Neural cell (in vitro differentiated cells): ENCODE measurements at regions not wholly inside any gene's neighbourhood (a gene's known extent, or its start where the extent isn't known, plus 50 kb on each side); places are given as distances from the start of the nearest gene placed in this dataset.

Source experiments
- H2AFZ ChIP-seq: fragments of 200-600, 300-800 bp; sonication (generic), shearing (Covaris generic); 2 replicates; pipeline ENCODE4 v1.6.0; 2014; ENCODE audit warnings: low read depth, mild to moderate bottlenecking, antibody characterized with exemption, low read length, moderate library complexity
- H3F3A ChIP-seq: fragments of 200-600 bp; shearing (Covaris generic); 2 replicates; pipeline ENCODE4 v1.6.1; 2016; ENCODE audit warnings: mild to moderate bottlenecking, moderate library complexity, mixed read lengths, antibody characterized with exemption, low read length; ENCODE audit not compliant: insufficient read depth, poor library complexity, severe bottlenecking
- H3K27ac ChIP-seq: fragments of 200-600, 300-800 bp; sonication (generic), shearing (Covaris generic); 2 replicates; pipeline ENCODE4 v1.5.1; 2014; ENCODE audit warnings: mild to moderate bottlenecking, low read length, moderate library complexity
- H3K27me3 ChIP-seq: fragments of 300-800, 200-600 bp; sonication (generic), shearing (Covaris generic); 2 replicates; pipeline ENCODE4 v1.6.0; 2014; ENCODE audit warnings: mild to moderate bottlenecking, low read depth, low read length, moderate library complexity; ENCODE audit not compliant: insufficient read depth
- H3K36me3 ChIP-seq: fragments of 300-800, 200-600 bp; sonication (generic), shearing (Covaris generic); 2 replicates; pipeline ENCODE4 v1.5.1; 2014; ENCODE audit warnings: mild to moderate bottlenecking, antibody characterized with exemption, low read length, moderate library complexity; ENCODE audit not compliant: insufficient read depth
- H3K4me2 ChIP-seq: fragments of 300-800, 200-600 bp; sonication (generic), shearing (Covaris generic); 2 replicates; pipeline ENCODE4 v1.6.0; 2014; ENCODE audit warnings: mild to moderate bottlenecking, low read length
- H3K4me3 ChIP-seq: fragments of 300-800, 200-600 bp; sonication (generic), shearing (Covaris generic); 2 replicates; pipeline ENCODE4 v1.5.1; 2014; ENCODE audit warnings: mild to moderate bottlenecking, low read length, moderate library complexity
- H3K79me2 ChIP-seq: fragments of 200-600 bp; shearing (Covaris generic); replicated peaks from 2 replicates; pipeline ENCODE4 v1.6.0; 2014; ENCODE audit warnings: mild to moderate bottlenecking, low read length, moderate library complexity; ENCODE audit not compliant: insufficient read depth
- H3K9ac ChIP-seq: fragments of 300-800, 200-600 bp; sonication (generic), shearing (Covaris generic); 2 replicates; pipeline ENCODE4 v1.6.1; 2016; ENCODE audit warnings: mild to moderate bottlenecking, low read length, mixed read lengths
- H3K9me2 ChIP-seq: fragments of 200-600 bp; shearing (Covaris generic); 2 replicates; pipeline ENCODE4 v1.6.1; 2016; ENCODE audit warnings: mild to moderate bottlenecking, low read length, mixed read lengths; ENCODE audit not compliant: insufficient read depth
- H3K9me3 ChIP-seq: fragments of 200-600, 300-800 bp; sonication (generic), shearing (Covaris generic); 2 replicates; pipeline ENCODE4 v1.6.1; 2016; ENCODE audit warnings: mild to moderate bottlenecking, mixed run types, low read length, moderate library complexity, mixed read lengths
- H4K20me1 ChIP-seq: fragments of 200-600 bp; shearing (Covaris generic); 2 replicates; pipeline ENCODE4 v1.6.1; 2016; ENCODE audit warnings: mild to moderate bottlenecking, mixed run types; ENCODE audit not compliant: insufficient read depth
- EP300 ChIP-seq: fragments of 450-650 bp; conservative IDR thresholded peaks from 2 replicates; pipeline ENCODE4 v1.6.1; 2014; ENCODE audit warnings: antibody characterized with exemption, mild to moderate bottlenecking, moderate library complexity; ENCODE audit not compliant: poor library complexity, severe bottlenecking
- EZH2 ChIP-seq: fragments of 200-600, 300-800 bp; shearing (Covaris generic), sonication (generic); IDR thresholded peaks from 2 replicates; pipeline ENCODE4 v1.6.1; 2014; ENCODE audit warnings: antibody characterized with exemption, low read length, borderline replicate concordance, mild to moderate bottlenecking; ENCODE audit not compliant: insufficient read depth, poor library complexity, severe bottlenecking
- MXI1 ChIP-seq: fragments of 450-650 bp; conservative IDR thresholded peaks from 2 replicates; pipeline ENCODE4 v1.6.1; 2014; ENCODE audit warnings: antibody characterized with exemption, mild to moderate bottlenecking; ENCODE audit not compliant: poor library complexity, severe bottlenecking
- POLR2AphosphoS5 ChIP-seq: IDR thresholded peaks from 2 replicates; pipeline ENCODE4 v1.6.1; 2012
- RAD21 ChIP-seq: fragments of 450-650 bp; conservative IDR thresholded peaks from 2 replicates; pipeline ENCODE4 v1.6.1; 2014; ENCODE audit warnings: antibody characterized with exemption, mild to moderate bottlenecking, moderate library complexity
- SMC3 ChIP-seq: fragments of 450-650 bp; conservative IDR thresholded peaks from 2 replicates; pipeline ENCODE4 v1.6.1; 2014; ENCODE audit warnings: antibody characterized with exemption, mild to moderate bottlenecking, moderate library complexity; ENCODE audit not compliant: poor library complexity
- TAF1 ChIP-seq: IDR thresholded peaks from 2 replicates; pipeline ENCODE4 v1.6.1; 2012; ENCODE audit warnings: low read depth
- TF ChIP-seq, protein P1 (sequence below): fragments of 450-650 bp; IDR thresholded peaks from 2 replicates; pipeline ENCODE4 v1.5.1; 2014; ENCODE audit warnings: antibody characterized with exemption, mild to moderate bottlenecking, moderate library complexity; ENCODE audit not compliant: poor library complexity, severe bottlenecking
- TF ChIP-seq, protein P2 (sequence below): IDR thresholded peaks from 2 replicates; pipeline ENCODE4 v1.6.1; 2012; ENCODE audit warnings: borderline replicate concordance

DNA sequence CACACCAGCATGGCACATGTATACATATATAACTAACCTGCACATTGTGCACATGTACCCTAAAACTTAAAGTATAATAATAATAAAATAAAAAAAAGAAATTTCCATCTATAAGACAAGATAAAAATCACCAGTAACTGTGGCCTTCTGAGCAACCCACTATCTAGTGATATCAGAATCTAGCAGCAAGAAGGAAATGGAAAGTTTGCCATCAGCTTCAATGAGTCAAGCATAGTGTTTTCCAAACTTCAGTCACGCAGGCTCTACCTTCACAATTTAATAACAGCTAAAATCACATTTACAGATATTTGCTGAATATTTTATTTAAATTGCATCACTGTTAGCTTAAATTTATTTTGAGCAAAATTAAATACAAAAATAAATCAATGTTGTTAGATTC is 345.3 kb upstream of the CD180 start:
- H3F3A ChIP-seq = no peaks in the 10 kb centered on the region
- no peak overlapping the region for H3K4me2 ChIP-seq
- no peak overlapping the region for H3K9ac ChIP-seq
- no peak overlapping the region for H3K27ac ChIP-seq
- H3K9me2 ChIP-seq = no peaks in the 10 kb centered on the region
- H3K9me3 ChIP-seq = no peaks in the 10 kb centered on the region
- H3K79me2 ChIP-seq = no peaks in the 10 kb centered on the region
- no peak overlapping the region for H2AFZ ChIP-seq
- H3K27me3 ChIP-seq = no peaks in the 10 kb centered on the region
- H3K36me3 ChIP-seq = no peaks in the 10 kb centered on the region
- H4K20me1 ChIP-seq = no peaks in the 10 kb centered on the region
- no peak for TF ChIP-seq TAF1
- TF ChIP-seq POLR2AphosphoS5 = no peak
- TF ChIP-seq, protein P1, sequence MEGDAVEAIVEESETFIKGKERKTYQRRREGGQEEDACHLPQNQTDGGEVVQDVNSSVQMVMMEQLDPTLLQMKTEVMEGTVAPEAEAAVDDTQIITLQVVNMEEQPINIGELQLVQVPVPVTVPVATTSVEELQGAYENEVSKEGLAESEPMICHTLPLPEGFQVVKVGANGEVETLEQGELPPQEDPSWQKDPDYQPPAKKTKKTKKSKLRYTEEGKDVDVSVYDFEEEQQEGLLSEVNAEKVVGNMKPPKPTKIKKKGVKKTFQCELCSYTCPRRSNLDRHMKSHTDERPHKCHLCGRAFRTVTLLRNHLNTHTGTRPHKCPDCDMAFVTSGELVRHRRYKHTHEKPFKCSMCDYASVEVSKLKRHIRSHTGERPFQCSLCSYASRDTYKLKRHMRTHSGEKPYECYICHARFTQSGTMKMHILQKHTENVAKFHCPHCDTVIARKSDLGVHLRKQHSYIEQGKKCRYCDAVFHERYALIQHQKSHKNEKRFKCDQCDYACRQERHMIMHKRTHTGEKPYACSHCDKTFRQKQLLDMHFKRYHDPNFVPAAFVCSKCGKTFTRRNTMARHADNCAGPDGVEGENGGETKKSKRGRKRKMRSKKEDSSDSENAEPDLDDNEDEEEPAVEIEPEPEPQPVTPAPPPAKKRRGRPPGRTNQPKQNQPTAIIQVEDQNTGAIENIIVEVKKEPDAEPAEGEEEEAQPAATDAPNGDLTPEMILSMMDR = no peak
- TF ChIP-seq RAD21 = no peak
- TF ChIP-seq EP300 = no peak
- TF ChIP-seq EZH2 = no peak
- TF ChIP-seq, protein P2, sequence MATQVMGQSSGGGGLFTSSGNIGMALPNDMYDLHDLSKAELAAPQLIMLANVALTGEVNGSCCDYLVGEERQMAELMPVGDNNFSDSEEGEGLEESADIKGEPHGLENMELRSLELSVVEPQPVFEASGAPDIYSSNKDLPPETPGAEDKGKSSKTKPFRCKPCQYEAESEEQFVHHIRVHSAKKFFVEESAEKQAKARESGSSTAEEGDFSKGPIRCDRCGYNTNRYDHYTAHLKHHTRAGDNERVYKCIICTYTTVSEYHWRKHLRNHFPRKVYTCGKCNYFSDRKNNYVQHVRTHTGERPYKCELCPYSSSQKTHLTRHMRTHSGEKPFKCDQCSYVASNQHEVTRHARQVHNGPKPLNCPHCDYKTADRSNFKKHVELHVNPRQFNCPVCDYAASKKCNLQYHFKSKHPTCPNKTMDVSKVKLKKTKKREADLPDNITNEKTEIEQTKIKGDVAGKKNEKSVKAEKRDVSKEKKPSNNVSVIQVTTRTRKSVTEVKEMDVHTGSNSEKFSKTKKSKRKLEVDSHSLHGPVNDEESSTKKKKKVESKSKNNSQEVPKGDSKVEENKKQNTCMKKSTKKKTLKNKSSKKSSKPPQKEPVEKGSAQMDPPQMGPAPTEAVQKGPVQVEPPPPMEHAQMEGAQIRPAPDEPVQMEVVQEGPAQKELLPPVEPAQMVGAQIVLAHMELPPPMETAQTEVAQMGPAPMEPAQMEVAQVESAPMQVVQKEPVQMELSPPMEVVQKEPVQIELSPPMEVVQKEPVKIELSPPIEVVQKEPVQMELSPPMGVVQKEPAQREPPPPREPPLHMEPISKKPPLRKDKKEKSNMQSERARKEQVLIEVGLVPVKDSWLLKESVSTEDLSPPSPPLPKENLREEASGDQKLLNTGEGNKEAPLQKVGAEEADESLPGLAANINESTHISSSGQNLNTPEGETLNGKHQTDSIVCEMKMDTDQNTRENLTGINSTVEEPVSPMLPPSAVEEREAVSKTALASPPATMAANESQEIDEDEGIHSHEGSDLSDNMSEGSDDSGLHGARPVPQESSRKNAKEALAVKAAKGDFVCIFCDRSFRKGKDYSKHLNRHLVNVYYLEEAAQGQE = no peak
- TF ChIP-seq MXI1 = no peak
- TF ChIP-seq SMC3 = no peak
- H3K4me3 ChIP-seq = no peak overlapping the region

DNA sequence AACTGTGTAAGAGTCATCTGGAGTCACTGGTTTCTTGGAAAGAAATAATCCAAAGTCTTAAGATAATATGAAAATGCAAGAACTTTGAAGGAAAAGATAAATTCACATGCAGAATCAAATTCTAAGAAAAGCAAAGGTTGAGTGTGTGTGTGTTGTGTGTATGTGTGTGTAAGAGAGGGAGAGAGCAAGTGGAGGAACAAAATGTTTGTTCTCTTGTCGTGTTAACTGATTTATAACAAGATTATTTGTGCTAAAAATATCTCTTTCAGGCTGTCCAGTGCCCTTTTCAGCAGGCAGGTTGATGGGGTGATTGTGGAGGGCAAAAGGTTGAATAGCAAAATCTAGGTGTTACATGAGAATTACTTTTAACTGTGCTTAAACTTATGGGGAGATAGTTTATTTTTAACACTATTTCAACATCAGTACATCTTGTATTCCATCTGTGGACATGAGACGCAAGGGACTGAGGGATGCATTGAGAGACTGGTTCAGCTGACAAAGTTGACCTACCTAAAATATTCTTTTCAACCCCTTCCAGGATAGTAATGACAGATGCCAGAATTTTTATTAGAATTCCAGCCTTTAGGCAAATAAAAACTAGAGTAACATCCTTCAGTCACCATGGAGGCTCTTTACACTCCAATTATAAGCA is 342.4 kb upstream of the CD180 start:
- Histone ChIP-seq H3K79me2 (no peaks in the 10 kb centered on the region), H3K27ac (no peak overlapping the region)

More for the DNA sequence above, 342.4 kb upstream of the CD180 start:
- H3K27me3 ChIP-seq = no peaks in the 10 kb centered on the region
- no peaks in the 10 kb centered on the region for H4K20me1 ChIP-seq
- no peak overlapping the region for H3K9ac ChIP-seq
- no peaks in the 10 kb centered on the region for H3K9me2 ChIP-seq
- no peak overlapping the region for H3K4me3 ChIP-seq
- H3K36me3 ChIP-seq = no peaks in the 10 kb centered on the region
- H3F3A ChIP-seq = no peaks in the 10 kb centered on the region
- H2AFZ ChIP-seq = no peak overlapping the region
- no peak overlapping the region for H3K4me2 ChIP-seq
- TF ChIP-seq POLR2AphosphoS5 = no peak
- TF ChIP-seq TAF1 = no peak
- no peak for TF ChIP-seq RAD21
- TF ChIP-seq, protein P1 = no peak
- TF ChIP-seq EP300 = no peak
- no peak for TF ChIP-seq SMC3
- TF ChIP-seq, protein P2 = no peak
- TF ChIP-seq MXI1 = no peak
- no peak for TF ChIP-seq EZH2
- no peaks in the 10 kb centered on the region for H3K9me3 ChIP-seq
